GM21367 (cell line): ENCODE measurements at regions not wholly inside any gene's neighbourhood (a gene's known extent, or its start where the extent isn't known, plus 50 kb on each side); places are given as distances from the start of the nearest gene placed in this dataset.

ENCODE experiments used
- ATAC-seq: cut with Tn5 transposase; IDR thresholded peaks from one replicate; pipeline ENCODE4 v1.9.1; 2021; ENCODE audit not compliant: unreplicated experiment

DNA sequence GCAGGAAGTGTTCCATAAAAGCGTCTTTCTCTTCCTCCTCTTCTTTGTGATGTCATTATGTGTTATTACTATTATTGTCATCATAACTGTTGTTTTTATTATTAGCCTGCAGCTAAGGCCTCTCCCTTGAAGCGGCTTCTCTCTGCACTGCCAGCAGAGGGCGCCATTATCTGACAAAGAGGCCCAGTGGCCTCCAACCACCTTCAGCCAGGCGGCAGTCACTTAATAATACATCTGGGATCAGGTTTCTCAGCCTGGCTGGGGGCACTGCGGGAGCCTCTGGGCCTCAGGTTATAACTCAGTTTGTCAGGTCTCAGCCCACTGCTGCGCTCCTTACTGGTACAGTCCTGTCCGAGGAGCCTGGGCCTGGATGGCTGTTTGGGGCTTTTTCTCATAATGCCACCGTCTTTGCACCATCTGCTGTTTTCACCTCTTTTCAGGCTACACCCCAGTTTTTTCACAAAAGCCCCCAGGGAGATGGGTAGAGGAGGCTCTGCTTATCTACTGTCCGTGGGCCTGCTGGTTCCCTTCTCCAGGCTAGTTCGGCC is 281.9 kb downstream of the NSG2 start:
- peak; percentile 56 for ATAC-seq

- no peak for ATAC-seq
Observed at GRCh38 chr5:174327896-174328295, 282.4 kb downstream of the NSG2 start.

GRCh38 chr5:174328631-174329299 is 283.3 kb downstream of the NSG2 start:
- ATAC-seq, result no peak

GRCh38 chr5:174329738-174330137 is 284.2 kb downstream of the NSG2 start:
- ATAC-seq, result no peak

DNA sequence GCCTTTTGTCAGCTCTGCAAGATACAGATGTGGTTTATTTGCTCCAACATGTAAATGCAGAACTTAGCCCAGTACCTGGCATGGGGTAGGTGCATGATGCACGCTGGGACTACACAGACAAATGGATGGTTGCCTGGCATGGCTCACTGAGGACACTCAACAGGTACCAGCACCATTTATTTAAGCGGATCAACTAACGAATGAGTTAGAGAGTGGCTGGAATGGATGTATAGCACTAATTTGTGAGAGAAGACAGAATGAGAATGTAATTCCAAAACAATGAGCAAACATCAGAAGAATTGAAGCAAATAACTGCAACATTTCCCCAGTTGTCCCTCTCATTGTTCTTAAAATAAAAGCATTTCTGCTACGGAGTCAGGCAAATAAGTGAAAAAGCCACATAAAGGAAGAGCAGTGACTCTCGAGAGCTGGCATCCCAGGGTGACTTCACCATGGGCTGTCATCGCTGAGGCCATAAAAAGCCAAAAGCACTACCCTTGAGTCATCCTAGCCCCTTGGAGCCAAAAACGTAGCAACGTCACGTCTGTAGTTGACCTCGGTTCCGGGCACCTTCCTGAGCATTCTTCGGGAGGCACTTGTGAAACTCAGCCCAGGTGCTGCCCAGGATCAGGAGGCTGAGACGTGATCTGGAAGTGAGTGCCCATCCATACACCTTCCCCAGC is 290.3 kb downstream of the NSG2 start:
- no peak for ATAC-seq

DNA sequence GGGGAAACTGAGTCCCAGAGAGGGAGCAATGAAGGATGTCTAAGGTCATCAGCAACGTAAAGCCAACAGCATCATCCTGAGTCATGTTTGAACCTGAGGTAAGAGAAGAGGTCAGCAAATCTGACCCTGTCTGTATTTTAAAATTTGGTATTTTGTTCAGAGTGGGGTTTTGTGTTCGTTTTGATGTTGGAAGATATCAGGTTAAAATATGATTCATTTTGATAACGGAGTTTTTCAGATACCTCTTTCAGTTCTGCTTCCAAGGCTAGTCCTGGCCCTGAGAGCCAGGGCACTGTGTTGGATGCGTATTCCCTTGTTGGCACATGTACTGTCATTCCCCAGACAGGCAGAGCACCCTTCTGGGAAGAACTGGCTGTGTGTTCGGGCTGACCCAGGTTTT is 291.0 kb downstream of the NSG2 start:
- ATAC-seq, result no peak

DNA sequence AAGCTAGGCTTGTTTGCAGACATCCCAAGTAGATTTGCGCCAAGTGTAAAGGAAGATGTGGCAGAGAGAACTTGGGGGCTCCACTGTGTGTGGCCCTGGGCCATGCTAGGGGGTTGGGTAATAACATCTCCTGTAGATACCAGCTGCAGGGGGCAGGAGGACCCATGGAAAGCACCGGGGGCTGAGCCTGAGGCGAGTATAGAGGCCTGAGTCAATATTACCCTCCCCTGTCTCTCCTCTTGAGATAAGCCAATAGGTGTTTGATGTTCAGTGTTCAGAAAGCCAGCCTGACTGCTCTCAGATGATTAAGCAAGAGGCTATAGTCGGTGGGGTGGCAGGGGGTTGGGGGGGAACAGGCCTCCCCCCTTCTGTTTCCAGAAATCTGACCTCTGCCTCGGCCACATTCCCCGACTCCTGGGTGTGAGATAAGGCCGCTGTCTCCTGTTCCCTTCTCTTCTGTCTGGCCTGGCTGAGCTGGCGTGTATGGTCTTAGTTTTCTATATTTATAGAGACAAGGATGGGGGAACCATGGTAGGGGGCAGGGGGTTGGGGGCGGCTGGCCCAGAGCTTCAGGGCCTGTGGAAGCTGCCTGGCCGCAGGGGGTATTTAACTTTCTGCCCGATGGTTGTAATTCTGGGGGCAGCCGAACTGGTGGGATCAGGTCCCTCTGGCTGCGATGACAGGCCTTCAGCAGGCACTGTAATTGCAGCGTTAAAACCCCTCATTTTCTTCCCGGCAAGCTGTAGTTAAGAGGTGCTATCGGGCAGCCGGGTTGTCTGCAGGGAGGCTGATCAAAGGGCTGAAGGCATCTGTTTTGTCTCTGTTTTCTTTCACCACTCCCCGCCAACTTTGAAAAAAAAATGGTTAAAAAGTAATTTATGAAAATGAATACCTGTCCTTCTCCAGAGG is 292.0 kb downstream of the NSG2 start:
- ATAC-seq, result no peak

DNA sequence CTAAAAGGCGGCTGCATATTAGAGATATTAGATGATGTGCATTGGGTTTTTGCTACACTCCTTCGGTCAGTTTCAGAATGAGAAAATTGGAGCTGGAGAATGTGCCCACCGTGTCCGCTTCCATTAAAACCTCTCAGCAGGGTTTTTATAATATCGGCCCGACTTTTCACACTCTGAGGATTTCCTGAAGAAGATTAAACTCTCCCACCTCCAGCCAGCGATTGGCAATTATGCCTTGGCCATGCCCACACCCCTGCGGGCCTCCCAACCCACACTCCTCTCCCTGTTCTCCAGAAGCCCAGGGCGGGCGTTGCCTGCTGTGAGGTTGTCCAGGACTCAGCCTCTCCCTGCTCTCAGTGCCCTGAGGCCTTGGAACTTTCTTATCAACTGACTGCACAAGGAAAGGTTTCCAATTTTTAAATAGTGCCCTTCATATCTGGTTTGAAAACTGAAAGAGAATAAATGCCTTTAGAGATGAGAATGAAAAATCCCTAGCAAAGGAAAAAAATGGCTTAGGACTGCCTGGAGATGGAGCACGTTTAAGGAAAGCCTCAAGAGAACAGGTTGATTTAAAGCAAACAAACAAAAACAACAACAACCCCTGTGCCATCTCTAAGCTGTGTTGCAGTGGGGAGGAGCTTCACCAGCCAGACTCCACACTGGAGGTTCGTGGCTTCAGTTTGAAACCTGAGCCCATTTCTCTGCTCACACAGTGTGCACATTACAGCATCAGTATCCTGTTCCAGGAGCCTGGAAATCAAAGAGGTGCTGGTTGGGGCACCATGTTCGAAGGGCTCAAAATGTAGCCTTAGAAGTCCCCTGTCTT is 292.9 kb downstream of the NSG2 start:
- no peak for ATAC-seq

- ATAC-seq, result no peak
Observed at GRCh38 chr5:174339130-174339529, 293.6 kb downstream of the NSG2 start.

DNA sequence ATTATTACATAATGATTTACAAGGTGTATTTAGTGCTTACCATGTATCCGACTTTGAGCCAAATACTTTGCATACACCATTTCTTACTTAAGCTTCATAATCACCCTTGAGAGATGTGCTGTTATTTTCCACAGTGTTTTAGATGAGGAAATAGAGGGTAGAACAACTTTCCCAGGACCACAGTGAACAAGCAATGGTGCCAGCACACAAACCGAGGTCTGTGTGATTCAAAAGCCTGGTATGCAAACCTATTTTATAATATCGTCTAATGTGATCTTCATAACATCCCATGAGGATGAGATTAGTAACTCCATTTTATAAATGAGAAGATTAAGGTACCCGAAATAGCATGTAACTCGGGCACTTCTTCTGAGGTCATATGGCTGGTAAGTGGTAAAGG is 294.7 kb downstream of the NSG2 start:
- ATAC-seq, result no peak

- no peak for ATAC-seq
Observed at GRCh38 chr5:174342696-174343095, 297.2 kb downstream of the NSG2 start.

DNA sequence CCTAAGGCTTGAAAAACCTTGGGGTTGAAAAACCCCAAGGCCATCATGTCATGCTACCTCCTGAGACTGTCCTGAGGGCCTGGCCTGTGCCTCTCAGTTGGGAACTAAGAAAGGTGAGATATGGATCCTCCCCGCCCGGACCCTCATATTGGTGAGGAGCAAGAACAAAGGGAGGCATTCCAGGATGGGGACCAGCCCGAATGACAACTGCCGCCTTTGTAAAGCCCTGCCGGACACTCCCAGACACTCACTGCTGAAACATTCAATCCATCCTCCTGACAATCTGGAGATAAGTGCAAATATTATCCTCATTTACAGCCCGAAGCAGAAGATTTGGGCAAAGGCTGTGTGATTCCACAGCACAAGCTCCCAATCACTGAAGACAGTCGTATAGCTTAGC is 298.3 kb downstream of the NSG2 start:
- ATAC-seq, result no peak

- no peak for ATAC-seq
Observed at GRCh38 chr5:174344335-174344734, 298.8 kb downstream of the NSG2 start.

- no peak for ATAC-seq
Observed at GRCh38 chr5:174347183-174347582, 301.7 kb downstream of the NSG2 start.

DNA sequence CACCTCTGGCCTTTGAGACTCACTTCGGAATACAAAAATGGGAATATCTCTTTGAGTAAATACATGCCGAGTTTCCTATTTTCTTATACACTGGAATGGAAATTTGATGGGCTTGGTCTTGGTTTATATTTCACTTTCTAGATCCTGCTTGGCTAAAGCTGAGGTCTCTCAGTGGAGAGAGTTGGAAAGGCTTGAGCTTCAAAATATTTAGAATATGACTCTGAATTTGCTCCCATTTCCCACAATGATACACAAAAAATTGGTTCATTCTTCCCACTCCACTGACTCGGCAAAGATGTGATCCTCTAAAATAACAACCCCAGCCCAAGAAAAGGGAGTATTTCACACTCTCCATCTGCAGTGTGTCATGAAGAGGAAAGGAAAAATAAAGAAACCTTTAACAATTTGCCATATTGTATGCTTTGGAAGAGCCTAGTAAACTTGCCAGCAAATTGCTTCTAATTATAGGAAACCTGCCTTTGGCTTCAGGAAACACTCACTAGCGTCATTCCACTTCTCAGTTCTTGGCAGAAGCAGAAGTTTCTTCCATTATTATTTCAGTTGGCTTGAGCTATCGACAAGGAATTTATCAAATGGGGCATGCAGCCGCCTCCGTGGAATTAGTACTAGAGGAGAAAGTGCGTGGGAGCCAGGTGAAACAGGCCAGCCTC is 302.9 kb downstream of the NSG2 start:
- no peak for ATAC-seq

DNA sequence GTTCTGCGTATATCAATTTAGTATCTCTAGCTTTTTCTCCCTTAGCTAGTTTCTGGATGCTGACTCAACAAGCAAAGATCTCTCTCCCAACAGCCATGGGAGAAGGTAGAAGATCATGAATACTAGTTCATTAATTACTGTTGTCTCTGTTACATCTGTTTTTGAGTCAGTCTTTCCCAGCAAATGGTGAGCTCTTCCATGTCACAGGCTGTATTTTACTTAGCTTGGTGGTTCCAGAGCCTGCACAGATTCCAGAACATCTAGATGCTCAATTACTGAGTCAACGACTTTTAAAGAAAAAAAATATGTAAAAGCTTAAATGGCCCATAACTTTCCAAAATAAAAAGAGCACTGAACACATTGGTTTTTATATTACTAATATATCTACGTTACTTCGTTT is 307.2 kb downstream of the NSG2 start:
- ATAC-seq, result no peak

DNA sequence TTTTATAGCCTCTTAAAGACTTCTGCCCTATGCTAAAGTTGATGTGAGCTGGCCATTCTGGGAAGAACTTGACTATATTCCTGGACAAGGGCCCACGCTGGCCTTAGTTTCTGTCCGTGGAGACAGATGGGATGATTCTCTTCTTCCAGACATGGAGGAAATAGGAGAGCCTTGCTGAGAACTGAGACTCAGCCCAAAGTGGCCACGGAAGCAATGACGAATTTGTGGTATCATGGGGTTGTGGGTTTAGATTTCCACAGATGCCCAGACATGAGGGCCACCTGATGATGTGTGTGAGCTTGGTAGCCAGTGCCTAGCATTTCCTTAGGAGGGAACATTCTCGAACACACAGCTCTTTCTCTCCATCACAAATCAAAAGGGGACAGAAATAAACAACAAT is 309.1 kb downstream of the NSG2 start:
- ATAC-seq, result no peak

GRCh38 chr5:174355208-174355612 is 309.7 kb downstream of the NSG2 start:
- no peak for ATAC-seq

GRCh38 chr5:174355995-174356394 is 310.5 kb downstream of the NSG2 start:
- no peak for ATAC-seq

DNA sequence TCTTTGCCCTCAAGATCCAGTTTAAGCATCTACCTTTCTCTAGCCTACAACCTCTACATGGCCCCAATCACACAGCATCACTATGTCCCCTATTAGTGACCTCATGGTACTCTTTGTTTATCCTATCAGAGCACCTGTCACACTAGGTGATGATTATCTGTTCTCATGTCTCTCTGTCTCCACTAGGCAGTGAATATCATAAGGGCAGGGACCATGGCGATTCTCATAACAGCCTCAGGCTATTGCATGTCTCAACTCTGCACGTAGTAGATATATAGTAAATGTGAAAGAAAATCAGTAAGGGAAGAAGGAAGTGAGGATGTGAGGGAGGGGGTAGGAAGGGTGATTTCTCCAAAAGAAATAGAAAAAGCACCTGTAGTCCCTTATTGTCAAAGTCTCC is 311.0 kb downstream of the NSG2 start:
- ATAC-seq, result no peak
